UCSD-AML1 (cell line): ENCODE measurements at regions not wholly inside any gene's neighbourhood (a gene's known extent, or its start where the extent isn't known, plus 50 kb on each side); places are given as distances from the start of the nearest gene placed in this dataset.
A peak's percentile ranks its signal among the peaks of the same experiment; 100 is the strongest.

Source experiments
- DNase-seq: peaks from one replicate; lab custom pipeline; 2025; ENCODE audit not compliant: unreplicated experiment; lab: John Stamatoyannopoulos, UW

GRCh38 chr3:177554895-177555759 is 357.8 kb upstream of the TBL1XR1 start:
- no peak for DNase-seq

DNA sequence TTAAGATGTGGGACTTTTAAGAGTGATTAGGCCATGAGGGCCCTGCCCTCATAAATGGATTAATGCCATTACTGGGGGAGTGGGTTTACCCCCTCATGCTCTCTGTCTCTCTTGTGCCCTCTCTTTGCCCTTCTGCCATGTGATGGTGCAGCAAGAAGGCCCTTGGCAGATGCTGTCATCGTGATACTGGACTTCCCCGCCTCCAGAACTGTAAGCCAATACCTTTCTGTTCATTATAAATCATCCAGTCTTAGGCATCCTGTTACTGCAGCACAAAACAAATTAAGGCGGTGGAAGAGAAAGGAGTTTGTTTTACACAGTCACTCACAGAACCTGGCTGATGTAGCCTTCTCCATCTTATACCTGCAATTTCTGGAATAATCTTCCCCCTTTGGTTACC is 360.3 kb upstream of the TBL1XR1 start:
- DNase-seq = no peak

DNA sequence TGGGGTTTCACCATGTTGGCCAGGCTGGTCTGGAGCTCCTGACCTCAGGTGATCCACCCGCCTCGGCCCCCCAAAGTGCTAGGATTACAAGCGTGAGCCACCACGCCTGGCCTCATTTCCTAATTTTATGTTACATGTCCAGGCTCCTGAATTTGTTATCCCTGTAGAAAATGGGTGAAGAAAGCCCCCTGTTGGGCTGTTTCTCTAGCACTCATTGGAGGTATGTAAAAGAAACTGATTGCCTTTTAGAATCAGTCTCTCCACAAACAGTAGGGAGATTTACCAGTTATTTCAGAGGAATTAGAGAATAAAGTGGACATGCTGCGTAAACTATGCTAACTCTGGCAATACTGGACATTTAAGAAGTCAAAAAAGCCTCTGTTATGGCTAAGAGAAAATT is 364.1 kb upstream of the TBL1XR1 start:
- no peak for DNase-seq

DNA sequence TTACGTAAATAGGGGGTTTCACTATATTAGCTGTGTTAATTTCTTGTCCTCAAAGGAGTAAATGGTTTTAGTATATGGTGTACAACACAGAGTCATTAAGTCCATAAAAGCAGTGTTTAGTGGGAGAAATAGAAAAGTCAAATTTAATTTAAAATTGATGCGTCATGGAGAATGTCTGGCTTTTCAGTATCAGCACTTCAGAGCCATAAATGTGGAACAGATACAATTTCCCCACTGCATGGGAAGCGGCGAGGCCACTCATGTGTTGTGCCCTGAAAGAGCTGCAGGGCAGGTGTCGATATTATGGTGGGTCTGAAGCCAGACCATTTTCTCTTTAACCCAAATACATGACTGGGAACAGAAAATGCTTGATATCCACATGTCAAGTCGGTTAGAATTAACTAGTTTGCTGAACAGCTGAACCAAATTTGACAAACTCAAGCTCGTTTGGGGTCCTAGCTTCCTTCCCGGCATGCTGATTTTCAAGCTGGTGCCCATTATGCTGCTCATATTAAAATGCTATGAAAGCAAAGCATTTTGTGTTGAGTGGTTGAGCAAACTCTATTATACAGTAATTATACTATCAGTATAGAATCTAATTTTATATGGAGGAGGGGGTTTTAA is 364.6 kb upstream of the TBL1XR1 start:
- DNase-seq = no peak

DNA sequence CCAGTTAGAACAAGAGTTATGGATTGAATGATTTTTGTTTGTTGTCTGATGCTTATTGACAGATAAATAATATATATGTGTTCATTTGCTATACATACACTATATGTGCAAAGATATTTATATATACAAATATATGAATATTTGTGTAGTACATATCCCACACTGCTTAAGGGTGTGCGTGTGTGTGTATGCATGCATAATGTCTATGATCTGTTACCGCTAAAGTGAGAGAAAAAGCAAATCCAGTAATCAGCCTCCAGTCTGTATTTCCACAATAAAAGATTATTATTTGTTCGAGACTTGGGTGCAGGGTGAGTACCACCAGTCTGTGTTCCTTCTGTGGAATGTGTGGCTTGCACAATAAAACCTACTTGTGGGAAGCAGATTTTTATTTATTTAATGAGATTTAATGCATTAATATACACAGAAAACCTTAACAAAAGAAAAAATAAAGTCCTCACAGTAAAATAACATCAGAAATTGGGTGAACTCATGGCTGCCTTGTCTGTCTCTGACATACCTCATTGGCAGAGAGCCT is 366.0 kb upstream of the TBL1XR1 start:
- no peak for DNase-seq

DNA sequence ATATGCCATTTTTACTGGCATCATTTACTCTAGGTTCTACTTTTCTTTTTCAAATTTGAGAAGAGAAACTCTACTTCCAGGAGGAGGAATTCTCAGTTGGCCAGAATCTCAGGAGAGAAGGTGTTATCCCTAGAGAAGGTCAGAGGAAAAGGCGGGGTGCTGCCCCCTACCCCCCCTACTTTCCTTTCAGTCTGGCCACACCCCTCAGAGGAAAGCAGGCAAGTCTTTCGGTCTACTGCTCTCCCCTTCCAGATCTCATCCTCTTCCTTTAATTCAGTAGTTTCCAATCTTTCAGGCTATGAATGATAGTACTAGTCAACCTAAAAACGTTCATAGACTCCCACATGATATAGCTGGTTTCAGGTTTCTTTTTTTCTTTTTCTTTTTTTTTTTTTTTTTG is 366.5 kb upstream of the TBL1XR1 start:
- no peak for DNase-seq

DNA sequence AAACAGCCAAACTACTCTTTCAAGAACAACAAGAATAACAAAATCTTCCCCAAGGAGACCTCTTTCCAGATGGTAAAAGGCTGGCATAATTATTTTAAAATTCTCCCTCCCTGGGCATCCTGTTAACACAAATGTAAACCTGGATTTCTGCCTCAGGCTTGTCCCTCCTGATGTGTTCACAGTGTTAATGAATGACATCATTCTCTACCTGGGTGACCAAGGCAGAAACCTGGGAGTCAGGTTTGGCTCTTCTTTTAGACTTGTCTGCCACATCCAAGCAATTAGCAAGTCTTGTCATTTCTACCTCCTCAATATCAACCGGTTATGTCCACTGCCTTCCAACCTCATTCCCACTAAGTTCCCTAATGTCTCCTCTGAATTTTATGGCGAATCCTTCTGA is 368.7 kb upstream of the TBL1XR1 start:
- no peak for DNase-seq

GRCh38 chr3:177567833-177568232 is 370.6 kb upstream of the TBL1XR1 start:
- no peak for DNase-seq

DNA sequence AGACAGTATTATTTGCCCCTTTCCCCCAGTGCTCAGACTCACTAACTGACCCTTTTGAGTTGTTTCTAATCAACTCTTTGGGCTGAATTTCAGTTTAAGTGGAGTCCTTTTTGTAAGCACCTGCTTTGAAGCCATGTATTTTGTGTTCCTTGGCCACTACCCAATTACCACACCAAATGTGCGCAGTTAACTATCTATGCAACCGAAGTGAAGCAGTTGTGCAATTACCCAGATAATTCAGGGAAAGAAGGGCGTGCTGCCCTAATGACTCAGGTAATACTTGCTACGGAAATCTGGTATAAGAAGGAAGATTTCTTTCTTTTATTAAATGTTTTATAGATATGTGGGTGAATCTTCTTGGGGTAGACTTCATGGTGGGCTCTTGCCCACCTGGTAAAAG is 371.9 kb upstream of the TBL1XR1 start:
- DNase-seq = no peak

DNA sequence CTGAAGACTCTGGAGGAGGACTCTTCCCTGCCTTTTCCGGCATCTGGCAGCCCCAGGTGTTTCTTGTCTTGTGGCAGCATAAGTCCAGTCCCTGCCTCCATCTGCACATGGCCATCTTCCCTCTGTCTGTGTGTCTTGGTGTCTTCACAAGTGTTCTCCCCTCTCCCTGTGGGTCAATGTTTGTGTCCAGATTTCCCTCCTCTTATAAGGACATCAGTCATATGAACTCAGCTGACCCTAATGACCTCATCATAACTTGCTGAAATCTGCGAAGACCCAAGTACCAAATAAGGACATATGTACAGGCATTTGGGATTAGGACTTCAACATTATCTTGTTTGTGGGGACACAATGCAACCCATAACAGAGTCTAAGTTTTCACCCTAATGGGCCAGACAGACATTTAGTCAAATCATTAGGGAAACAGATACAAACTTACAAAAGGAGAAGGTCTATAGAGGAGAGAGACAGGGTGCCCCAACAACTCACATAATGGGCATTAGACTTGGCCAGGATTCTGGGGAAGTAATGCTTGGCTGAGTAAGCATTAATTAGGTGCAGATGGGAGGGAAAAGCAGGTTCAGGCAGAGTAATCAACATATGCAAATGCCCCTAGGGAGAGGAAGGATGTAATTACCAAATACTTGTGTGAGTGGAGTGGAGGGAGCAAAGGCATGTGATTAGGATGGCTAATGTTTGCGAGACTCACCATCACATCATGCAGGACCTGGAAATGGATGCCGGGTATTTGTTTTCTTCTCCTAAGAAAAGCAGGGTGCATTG is 372.8 kb upstream of the TBL1XR1 start:
- DNase-seq = no peak

- DNase-seq = no peak
Measured at GRCh38 chr3:177571271-177571943, 374.1 kb upstream of the TBL1XR1 start.

DNA sequence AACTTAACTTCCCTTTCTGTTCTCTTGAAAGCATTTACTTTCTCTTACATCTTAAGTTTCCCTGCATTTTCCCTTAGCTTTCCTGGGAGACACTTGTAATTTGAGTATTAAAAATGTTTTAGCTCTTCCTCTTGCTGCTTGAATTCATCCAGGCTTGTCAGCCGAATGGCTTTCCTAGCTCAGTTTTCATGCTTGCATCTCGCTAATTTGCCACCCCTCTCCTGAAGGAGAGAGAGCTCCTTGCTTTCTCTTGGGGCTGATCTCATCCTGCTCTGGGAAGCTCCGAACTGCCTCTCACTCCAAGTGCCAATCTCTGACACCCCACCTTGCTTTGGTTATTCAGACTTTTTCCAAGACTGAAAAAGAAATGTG is 374.6 kb upstream of the TBL1XR1 start:
- DNase-seq = no peak

DNA sequence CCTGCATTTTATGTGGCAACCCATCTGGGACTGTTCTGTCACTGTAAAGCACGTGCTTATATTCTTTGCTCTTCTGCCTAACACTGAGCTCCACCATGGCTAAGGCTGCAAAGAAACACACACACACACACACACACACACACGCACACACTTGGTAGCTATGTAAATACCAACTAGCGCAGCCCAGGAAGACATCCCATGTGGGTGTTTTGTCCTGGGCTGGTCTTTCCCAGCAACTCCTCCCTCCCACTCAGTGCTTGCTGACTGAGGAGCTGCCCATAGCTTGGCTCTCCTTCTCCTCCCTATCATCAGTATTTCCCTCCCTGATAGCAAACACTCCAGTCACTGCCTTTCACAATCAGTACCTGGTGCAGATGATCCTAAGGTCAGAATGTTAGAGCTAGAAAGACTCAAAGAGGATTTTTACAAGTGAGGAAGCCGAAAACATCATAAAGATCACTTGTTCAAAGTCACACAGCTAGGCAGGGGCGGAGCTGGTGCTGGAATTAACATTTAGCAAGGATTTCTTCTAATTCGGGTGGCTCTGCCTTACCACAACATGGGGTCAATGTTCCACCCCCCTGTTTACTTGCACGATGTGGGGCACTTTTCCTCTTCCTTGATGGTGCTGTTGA is 377.1 kb upstream of the TBL1XR1 start:
- peak; percentile 45 for DNase-seq

DNA sequence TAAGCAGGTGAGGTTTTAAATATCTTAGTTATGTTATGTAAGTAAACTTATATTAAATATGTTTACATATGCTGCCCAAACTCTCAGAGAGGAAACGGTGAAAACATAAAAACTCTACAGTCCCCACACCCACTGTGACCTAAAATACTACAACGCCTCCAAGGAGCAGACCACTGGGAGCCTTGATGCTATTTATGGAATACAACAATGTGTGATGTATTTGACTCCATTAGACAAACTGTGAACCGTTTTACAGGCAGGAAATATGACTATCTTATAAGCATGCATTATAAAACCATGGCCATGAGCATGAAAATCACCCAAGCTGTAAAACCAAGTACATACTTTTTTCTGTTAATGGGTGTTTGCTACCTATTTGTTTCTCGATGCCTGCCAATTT is 379.5 kb upstream of the TBL1XR1 start:
- DNase-seq = no peak

GRCh38 chr3:177578488-177578887 is 381.2 kb upstream of the TBL1XR1 start:
- no peak for DNase-seq

GRCh38 chr3:177579419-177579818 is 382.1 kb upstream of the TBL1XR1 start:
- no peak for DNase-seq

DNA sequence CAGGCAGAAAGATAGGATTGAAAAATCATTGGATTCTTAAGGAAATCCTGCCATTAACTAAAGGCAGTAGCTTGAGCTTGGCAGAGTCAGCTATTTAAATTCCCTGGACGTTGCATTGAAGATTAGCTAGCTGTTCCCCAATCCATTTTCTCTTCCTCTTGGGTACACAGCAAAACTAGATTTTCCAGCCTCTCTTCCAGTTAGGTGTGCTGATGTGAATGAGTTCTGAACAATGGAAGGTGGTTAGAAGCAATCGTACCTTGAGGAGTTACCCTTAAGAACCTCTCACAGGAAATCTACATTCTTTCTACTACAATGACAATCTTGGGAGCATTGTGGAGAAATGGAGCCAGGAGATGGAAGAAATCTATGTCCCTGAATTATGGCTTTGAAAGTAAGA is 383.2 kb upstream of the TBL1XR1 start:
- DNase-seq = no peak

- no peak for DNase-seq
Measured at GRCh38 chr3:177585271-177585670, 388.0 kb upstream of the TBL1XR1 start.

- DNase-seq = no peak
Measured at GRCh38 chr3:177589041-177589650, 391.9 kb upstream of the TBL1XR1 start.

DNA sequence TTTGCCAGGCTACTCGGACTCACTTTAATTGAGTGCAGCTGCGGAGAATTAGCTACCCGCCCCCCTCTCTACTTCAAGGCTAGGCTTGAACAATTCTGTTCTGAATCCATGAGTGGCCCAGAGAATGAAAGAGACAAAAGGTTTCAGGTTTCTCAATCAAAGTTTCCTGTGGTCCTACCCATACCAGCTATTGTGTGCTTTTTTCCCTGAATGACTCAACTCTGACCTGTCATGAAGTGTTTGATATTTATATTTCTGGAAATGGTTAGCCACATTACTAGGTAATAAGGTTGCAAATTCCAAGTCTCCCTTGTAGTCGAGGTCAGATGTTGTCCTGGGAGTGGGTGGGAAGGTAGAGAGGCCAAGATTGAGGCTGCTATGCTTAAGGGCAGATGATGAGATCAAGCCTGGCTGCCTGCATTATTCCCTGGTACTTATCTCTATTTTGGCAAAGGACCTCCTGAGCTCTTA is 392.7 kb upstream of the TBL1XR1 start:
- no peak for DNase-seq
